Tibial artery (tissue), 4 donors: ENCODE measurements at regions not wholly inside any gene's neighbourhood (a gene's known extent, or its start where the extent isn't known, plus 50 kb on each side); places are given as distances from the start of the nearest gene placed in this dataset.

Source experiments
- DNase-seq, 2 donors: peaks; one replicate each; pipeline ENCODE4 v3.0.0-alpha.2; 2019
- H3K27ac ChIP-seq, 2 donors: fragments of 200-600 bp; sonication (generic) in 1 of 2; 1 replicate in 1 of 2; 2 replicates in 1 of 2; pipeline ENCODE4 v1.5.1; 2018 to 2019; ENCODE audit warnings: mild to moderate bottlenecking in 1 of 2
- H3K27me3 ChIP-seq, 2 donors: fragments of 200-600 bp; sonication (generic) in 1 of 2; one replicate each; pipeline versions ENCODE4 v1.5.1 to v1.6.0; 2016 to 2019
- H3K36me3 ChIP-seq, 3 donors: fragments of 200-600 bp; sonication (generic) in 2 of 3; one replicate each; pipeline ENCODE4 v1.5.1; 2016 to 2019; ENCODE audit warnings: mild to moderate bottlenecking in 2 of 3
- H3K4me1 ChIP-seq, 4 donors: fragments of 200-600 bp; sonication (generic) in 2 of 4; 1 replicate in 3 of 4; 2 replicates in 1 of 4; pipeline ENCODE4 v1.5.1; 2016 to 2019
- H3K4me3 ChIP-seq, 2 donors: fragments of 200-600 bp; sonication (generic) in 1 of 2; 1 replicate in 1 of 2; 2 replicates in 1 of 2; pipeline ENCODE4 v1.5.1; 2018 to 2019; ENCODE audit warnings: mild to moderate bottlenecking in 2 of 2
- H3K9me3 ChIP-seq, 3 donors: fragments of 200-600 bp; sonication (generic) in 1 of 3; one replicate each; pipeline ENCODE4 v1.5.1; 2016 to 2019
- CTCF ChIP-seq, 2 experiments: fragments of 200-600 bp in 1 of 2; fragments of 450-650 bp in 1 of 2; IDR thresholded peaks; one replicate each; pipeline ENCODE4 v1.5.1; 2017 to 2019; ENCODE audit warnings: antibody characterized with exemption in 2 of 2, mild to moderate bottlenecking in 1 of 2, moderate library complexity in 1 of 2
- intact Hi-C: fragments of 100-400 bp; cut with DNase I; formaldehyde crosslinking; loops from one replicate; pipeline ENCODE4 v1.15.0; 2023; ENCODE audit warnings: low total_unique reads

DNA sequence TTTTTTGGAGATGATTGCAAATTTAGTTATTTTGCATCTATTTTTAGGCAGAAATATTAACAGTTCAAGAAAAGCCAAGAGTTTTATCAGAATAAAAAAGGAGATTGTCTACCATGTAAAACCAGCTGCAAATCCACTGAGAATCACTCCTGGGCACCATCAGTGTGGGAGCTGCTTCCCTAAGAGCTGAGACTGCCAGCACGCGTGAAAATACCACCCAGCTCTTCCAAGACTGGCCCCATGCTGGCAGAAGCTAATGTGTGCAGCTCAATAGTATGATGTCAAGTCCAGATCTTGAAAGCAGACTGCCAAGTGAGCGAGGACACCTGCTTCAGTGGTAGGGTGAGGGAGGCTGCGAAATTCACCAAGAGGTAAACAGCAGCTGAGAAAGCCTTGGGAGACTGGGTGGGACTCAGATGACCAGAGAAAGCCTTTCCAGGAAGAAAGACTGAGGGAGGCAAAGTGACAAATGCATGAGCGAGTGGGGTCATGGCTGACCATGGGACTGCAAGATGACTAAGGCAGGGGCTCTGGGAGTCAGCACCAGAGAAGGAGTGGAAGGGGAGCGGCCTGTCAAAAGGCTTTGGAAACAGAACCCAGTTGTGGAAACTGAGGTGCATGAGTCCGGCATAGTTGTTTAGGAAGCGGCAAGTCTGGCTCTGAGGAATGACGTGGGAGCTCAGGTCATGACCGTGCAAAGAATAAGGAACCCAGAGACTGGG is 200.9 kb downstream of the GADD45G start:
- intact Hi-C loops = no loop called here
- peak in 1 of 2 donors; percentile 33 for DNase-seq
- H3K4me1 ChIP-seq = peaks cover 0 to 30% (median 23%) of the 10 kb centered on the region in 4 donors
- TF ChIP-seq CTCF (IDR thresholded peaks at IDR 0.05) = no peak
- no peak overlapping the region for H3K4me3 ChIP-seq
- H3K9me3 ChIP-seq = no peaks in the 10 kb centered on the region
- H3K36me3 ChIP-seq = no peaks in the 10 kb centered on the region
- no peaks in the 10 kb centered on the region for H3K27me3 ChIP-seq
- no peak overlapping the region for H3K27ac ChIP-seq

DNA sequence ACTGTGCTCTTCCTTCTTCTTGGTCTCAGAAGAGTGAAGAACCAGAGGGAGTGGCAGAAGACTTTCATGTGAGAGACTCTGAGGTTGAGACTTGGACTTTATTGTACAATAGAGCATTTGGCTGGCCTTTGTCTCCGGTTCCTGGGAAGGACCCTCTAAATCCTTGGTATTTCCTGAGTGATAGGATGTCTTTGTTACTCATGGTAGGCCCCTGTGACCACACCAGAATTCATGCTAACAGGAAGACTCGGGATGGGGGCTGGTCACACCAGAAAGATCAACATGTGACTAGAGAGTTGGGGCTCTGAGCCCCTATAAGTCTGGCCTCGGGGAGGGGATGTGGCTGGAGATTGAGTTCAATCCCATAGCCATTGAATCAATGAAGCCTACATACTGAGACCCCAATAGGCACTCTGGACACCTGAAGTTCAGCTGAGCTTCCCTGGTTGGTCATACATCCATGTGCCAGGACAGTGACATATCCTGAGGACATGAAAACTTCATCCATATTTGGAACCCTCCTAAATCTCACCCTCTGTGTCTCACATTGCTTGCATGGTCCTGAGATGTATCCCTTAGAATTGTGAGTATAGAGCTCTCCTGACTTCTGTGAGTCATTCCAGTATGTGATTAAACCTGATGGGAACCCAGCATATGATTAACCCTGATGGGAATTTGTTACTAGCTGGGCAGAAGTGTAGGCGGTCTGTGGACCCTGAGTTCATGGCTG is 201.7 kb downstream of the GADD45G start:
- Histone ChIP-seq H3K4me3 (no peak overlapping the region), H3K4me1 (peaks cover 0 to 22% (median 19%) of the 10 kb centered on the region in 4 donors), H3K36me3 (no peaks in the 10 kb centered on the region), H3K27me3 (no peaks in the 10 kb centered on the region), H3K27ac (no peak overlapping the region), H3K9me3 (no peaks in the 10 kb centered on the region)
- no peak for TF ChIP-seq CTCF (IDR thresholded peaks at IDR 0.05)
- no peak for DNase-seq
- intact Hi-C loops = no loop called here

DNA sequence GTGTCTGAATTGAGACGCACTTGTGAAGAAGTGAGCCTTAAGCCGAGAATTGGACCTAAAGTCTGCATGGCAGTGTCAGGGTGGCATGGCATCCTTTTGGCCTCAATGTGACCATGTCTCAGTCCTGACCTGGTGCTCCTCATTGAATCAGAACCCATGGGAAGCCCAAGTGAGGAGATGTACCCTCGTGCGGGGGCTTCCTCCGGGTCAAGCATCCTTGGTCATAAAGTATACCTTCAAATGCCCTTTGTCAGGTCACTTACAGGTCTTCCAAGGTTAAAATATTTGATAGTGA is 202.2 kb downstream of the GADD45G start:
- Histone ChIP-seq H3K4me3 (no peak overlapping the region), H3K36me3 (no peaks in the 10 kb centered on the region), H3K27ac (no peak overlapping the region), H3K27me3 (no peaks in the 10 kb centered on the region), H3K4me1 (peaks cover 0 to 17% (median 15%) of the 10 kb centered on the region in 4 donors), H3K9me3 (no peaks in the 10 kb centered on the region)
- intact Hi-C loops = no loop called here
- TF ChIP-seq CTCF (IDR thresholded peaks at IDR 0.05) = no peak
- DNase-seq = peak in 1 of 2 donors; percentile 21

- no peak for TF ChIP-seq CTCF (IDR thresholded peaks at IDR 0.05)
- intact Hi-C loops = no loop called here
- DNase-seq = no peak
- H3K9me3 ChIP-seq = no peaks in the 10 kb centered on the region
- H3K27ac ChIP-seq = no peak overlapping the region
- H3K4me1 ChIP-seq = peaks cover 0 to 11% (median 8%) of the 10 kb centered on the region in 4 donors
- no peaks in the 10 kb centered on the region for H3K36me3 ChIP-seq
- no peak overlapping the region for H3K4me3 ChIP-seq
- H3K27me3 ChIP-seq = peaks cover 0 to 4% of the 10 kb centered on the region in 2 donors
These were observed 202.9 kb downstream of the GADD45G start for GRCh38 chr9:89807682-89808075.

- Histone ChIP-seq H3K9me3 (no peaks in the 10 kb centered on the region), H3K4me1 (peaks cover 0 to 6% (median 3%) of the 10 kb centered on the region in 4 donors), H3K27ac (no peak overlapping the region), H3K27me3 (peaks cover 0 to 9% of the 10 kb centered on the region in 2 donors), H3K4me3 (no peak overlapping the region), H3K36me3 (no peaks in the 10 kb centered on the region)
- DNase-seq = peak in 1 of 2 donors; percentile 16
- TF ChIP-seq CTCF (IDR thresholded peaks at IDR 0.05) = no peak
- intact Hi-C loops = no loop called here
These were observed 203.4 kb downstream of the GADD45G start for GRCh38 chr9:89808076-89808755.
